ENCODE measurements at regions not wholly inside any gene's neighbourhood (a gene's known extent, or its start where the extent isn't known, plus 50 kb on each side); places are given as distances from the start of the nearest gene placed in this dataset.

DNA sequence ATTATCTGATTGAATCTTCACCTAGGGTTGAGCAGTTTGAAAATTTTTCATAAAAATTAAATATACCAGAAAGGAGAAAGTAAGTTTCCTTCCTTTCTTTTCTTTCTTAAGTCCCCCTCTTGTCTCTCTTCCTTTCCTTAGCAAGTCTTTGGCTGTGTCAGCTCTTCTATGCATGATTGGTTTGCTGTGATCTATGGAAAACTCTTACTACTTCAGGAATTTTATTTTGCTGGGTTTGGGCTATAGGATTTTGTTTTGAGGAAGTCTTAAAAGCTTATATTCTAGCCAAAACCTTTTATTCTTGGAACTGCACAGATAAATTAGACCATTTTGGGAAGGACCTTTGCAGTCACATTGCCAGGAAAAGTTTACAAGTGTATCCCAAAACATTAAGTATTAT is 173.4 kb upstream of the CITED2 start:
- TF ChIP-seq, protein P1, sequence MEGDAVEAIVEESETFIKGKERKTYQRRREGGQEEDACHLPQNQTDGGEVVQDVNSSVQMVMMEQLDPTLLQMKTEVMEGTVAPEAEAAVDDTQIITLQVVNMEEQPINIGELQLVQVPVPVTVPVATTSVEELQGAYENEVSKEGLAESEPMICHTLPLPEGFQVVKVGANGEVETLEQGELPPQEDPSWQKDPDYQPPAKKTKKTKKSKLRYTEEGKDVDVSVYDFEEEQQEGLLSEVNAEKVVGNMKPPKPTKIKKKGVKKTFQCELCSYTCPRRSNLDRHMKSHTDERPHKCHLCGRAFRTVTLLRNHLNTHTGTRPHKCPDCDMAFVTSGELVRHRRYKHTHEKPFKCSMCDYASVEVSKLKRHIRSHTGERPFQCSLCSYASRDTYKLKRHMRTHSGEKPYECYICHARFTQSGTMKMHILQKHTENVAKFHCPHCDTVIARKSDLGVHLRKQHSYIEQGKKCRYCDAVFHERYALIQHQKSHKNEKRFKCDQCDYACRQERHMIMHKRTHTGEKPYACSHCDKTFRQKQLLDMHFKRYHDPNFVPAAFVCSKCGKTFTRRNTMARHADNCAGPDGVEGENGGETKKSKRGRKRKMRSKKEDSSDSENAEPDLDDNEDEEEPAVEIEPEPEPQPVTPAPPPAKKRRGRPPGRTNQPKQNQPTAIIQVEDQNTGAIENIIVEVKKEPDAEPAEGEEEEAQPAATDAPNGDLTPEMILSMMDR (IDR thresholded peaks at IDR 0.05): no peak
- no peak for TF ChIP-seq POLR2A (IDR thresholded peaks at IDR 0.05)
